ENCODE measurements at regions not wholly inside any gene's neighbourhood (a gene's known extent, or its start where the extent isn't known, plus 50 kb on each side); places are given as distances from the start of the nearest gene placed in this dataset.

DNA sequence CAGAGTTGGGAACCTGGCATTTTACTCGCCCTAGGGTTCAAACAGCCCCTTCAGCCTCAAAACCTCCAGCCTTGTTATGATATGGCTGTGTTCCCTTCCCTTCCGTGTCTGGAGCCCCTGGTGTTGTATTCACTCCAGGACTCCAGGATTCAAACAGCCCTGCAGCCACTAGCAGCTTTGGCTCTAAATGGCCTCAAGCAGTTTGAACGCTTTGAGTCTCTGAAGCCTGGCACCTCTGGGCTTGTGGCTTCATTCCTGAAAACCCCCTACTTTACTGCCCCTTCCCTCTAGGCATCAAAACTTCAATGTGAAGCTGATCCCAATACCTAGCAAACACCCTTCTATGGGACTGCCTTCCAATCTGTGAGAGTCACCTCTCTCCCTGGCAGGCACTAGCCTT is 67.9 kb upstream of the RMST start:
- no peak for DNase-seq (ENCODE audit: low spot score)
- intact Hi-C loops (cut with micrococcal nuclease; ENCODE audit: unreplicated experiment) = no loop called here
- Histone ChIP-seq H3K4me1 (ENCODE audit: insufficient read depth, low read length, poor library complexity, severe bottlenecking) (no peaks in the 10 kb centered on the region), H3K9me3 (ENCODE audit: low read depth, low read length, poor library complexity, severe bottlenecking) (no peaks in the 10 kb centered on the region), H3K4me3 (ENCODE audit: low read depth, low read length, poor library complexity, severe bottlenecking) (no peak overlapping the region), H3K27ac (ENCODE audit: low read depth, low read length, poor library complexity, severe bottlenecking) (no peak overlapping the region), H3K36me3 (ENCODE audit: insufficient read depth, low read length, poor library complexity, severe bottlenecking) (no peaks in the 10 kb centered on the region), H3K27me3 (replicated peaks; ENCODE audit: insufficient read depth, low read depth, low read length, poor library complexity) (peaks cover 20% of the 10 kb centered on the region)
- CTCF ChIA-PET = no interaction called here
- no peak for TF ChIP-seq EZH2 (IDR thresholded peaks at IDR 0.05; ENCODE audit: borderline replicate concordance, low read depth, low read length, poor library complexity, severe bottlenecking)
- TF ChIP-seq, protein P1, sequence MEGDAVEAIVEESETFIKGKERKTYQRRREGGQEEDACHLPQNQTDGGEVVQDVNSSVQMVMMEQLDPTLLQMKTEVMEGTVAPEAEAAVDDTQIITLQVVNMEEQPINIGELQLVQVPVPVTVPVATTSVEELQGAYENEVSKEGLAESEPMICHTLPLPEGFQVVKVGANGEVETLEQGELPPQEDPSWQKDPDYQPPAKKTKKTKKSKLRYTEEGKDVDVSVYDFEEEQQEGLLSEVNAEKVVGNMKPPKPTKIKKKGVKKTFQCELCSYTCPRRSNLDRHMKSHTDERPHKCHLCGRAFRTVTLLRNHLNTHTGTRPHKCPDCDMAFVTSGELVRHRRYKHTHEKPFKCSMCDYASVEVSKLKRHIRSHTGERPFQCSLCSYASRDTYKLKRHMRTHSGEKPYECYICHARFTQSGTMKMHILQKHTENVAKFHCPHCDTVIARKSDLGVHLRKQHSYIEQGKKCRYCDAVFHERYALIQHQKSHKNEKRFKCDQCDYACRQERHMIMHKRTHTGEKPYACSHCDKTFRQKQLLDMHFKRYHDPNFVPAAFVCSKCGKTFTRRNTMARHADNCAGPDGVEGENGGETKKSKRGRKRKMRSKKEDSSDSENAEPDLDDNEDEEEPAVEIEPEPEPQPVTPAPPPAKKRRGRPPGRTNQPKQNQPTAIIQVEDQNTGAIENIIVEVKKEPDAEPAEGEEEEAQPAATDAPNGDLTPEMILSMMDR (conservative IDR thresholded peaks at IDR 0.05; ENCODE audit: low read depth, low read length) = no peak
- BruUV-seq (replicated peaks) = no TSS peak
- POLR2A ChIA-PET (ENCODE audit: low non-redundant PET) = no interaction called here

DNA sequence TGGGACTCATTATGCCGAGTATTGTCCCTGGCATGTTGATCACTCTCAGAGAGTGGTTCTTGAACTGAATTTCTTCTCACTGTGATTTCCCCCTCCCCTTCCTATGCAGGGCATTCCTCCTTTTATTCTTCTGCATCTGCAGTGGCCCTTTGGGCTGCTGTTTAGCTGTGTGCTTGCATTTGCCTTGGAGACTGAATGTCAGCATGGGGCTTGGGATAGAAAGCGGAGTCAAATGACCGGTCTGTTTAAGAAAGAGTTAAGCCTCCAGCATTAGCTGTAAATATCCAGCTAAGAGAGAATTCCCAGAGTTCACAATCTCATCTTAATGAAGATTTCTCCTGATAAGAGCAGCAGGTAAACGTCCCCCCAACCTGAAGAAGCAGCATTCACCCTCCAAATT is 65.6 kb upstream of the RMST start:
- CTCF ChIA-PET = no interaction called here
- Histone ChIP-seq H3K27ac (ENCODE audit: low read depth, low read length, poor library complexity, severe bottlenecking) (no peak overlapping the region), H3K4me3 (ENCODE audit: low read depth, low read length, poor library complexity, severe bottlenecking) (no peak overlapping the region), H3K27me3 (replicated peaks; ENCODE audit: insufficient read depth, low read depth, low read length, poor library complexity) (peaks cover 19% of the 10 kb centered on the region), H3K36me3 (ENCODE audit: insufficient read depth, low read length, poor library complexity, severe bottlenecking) (no peaks in the 10 kb centered on the region), H3K4me1 (ENCODE audit: insufficient read depth, low read length, poor library complexity, severe bottlenecking) (no peaks in the 10 kb centered on the region), H3K9me3 (ENCODE audit: low read depth, low read length, poor library complexity, severe bottlenecking) (no peaks in the 10 kb centered on the region)
- POLR2A ChIA-PET (ENCODE audit: low non-redundant PET) = no interaction called here
- DNase-seq (ENCODE audit: low spot score) = no peak
- TF ChIP-seq, protein P1 (conservative IDR thresholded peaks at IDR 0.05; ENCODE audit: low read depth, low read length) = no peak
- no peak for TF ChIP-seq EZH2 (IDR thresholded peaks at IDR 0.05; ENCODE audit: borderline replicate concordance, low read depth, low read length, poor library complexity, severe bottlenecking)
- BruUV-seq (replicated peaks) = no TSS peak
- intact Hi-C loops (cut with micrococcal nuclease; ENCODE audit: unreplicated experiment) = no loop called here

- intact Hi-C loops (cut with micrococcal nuclease; ENCODE audit: unreplicated experiment) = no loop called here
- TF ChIP-seq, protein P1 (conservative IDR thresholded peaks at IDR 0.05; ENCODE audit: low read depth, low read length) = no peak
- no peak for TF ChIP-seq EZH2 (IDR thresholded peaks at IDR 0.05; ENCODE audit: borderline replicate concordance, low read depth, low read length, poor library complexity, severe bottlenecking)
- no peak for DNase-seq (ENCODE audit: low spot score)
- Histone ChIP-seq H3K27ac (ENCODE audit: low read depth, low read length, poor library complexity, severe bottlenecking) (no peak overlapping the region), H3K9me3 (ENCODE audit: low read depth, low read length, poor library complexity, severe bottlenecking) (no peaks in the 10 kb centered on the region), H3K36me3 (ENCODE audit: insufficient read depth, low read length, poor library complexity, severe bottlenecking) (no peaks in the 10 kb centered on the region), H3K27me3 (replicated peaks; ENCODE audit: insufficient read depth, low read depth, low read length, poor library complexity) (peaks cover 13% of the 10 kb centered on the region), H3K4me1 (ENCODE audit: insufficient read depth, low read length, poor library complexity, severe bottlenecking) (no peaks in the 10 kb centered on the region), H3K4me3 (ENCODE audit: low read depth, low read length, poor library complexity, severe bottlenecking) (no peak overlapping the region)
- BruUV-seq (replicated peaks) = no TSS peak
- ChIA-PET POLR2A (ENCODE audit: low non-redundant PET) (no interaction called here), CTCF (interaction anchor here (0.5 kb wide), 1 partner anchor 88 kb away, joined by 6 read pairs; no protein-coding TSS in a partner anchor)
Observed at GRCh38 chr12:97398704-97399103, 63.9 kb upstream of the RMST start.

All from A673 (cell line).